GM23248 (cell line): ENCODE measurements at regions not wholly inside any gene's neighbourhood (a gene's known extent, or its start where the extent isn't known, plus 50 kb on each side); places are given as distances from the start of the nearest gene placed in this dataset.

ENCODE experiments used
- EZH2 ChIP-seq: fragments of 200-600 bp; sonication (generic); IDR thresholded peaks from 2 replicates; pipeline ENCODE4 v1.6.1; 2018; ENCODE audit warnings: antibody characterized with exemption, mild to moderate bottlenecking; ENCODE audit not compliant: insufficient read depth, poor library complexity, severe bottlenecking
- EZH2phosphoT487 ChIP-seq: fragments of 200-600 bp; sonication (generic); IDR thresholded peaks from 2 replicates; pipeline ENCODE4 v1.6.1; 2018; ENCODE audit warnings: antibody characterized with exemption, moderate library complexity, mild to moderate bottlenecking, low read depth; ENCODE audit not compliant: insufficient read depth

DNA sequence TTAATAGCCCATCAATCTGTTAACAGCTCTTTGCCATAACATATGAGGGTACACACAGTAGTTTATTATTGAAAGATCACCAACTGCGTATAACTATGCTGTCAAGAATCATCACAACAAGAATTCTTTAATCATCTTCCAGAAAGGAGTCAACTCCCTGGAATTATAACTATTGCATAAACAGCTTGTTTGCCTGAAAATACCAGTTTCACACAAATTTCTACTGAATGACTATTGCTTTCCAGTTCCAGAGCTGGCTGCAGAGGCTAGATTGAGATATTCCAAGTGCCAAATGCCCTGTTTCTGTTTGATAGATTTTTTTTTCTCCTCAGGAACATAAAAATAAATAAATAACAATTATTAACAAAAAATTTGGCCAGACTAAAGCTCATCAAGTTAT is 444.7 kb downstream of the TLE1 start:
- TF ChIP-seq EZH2, result no peak
- TF ChIP-seq EZH2phosphoT487, result no peak
